HT-29 (cell line): ENCODE measurements at regions not wholly inside any gene's neighbourhood (a gene's known extent, or its start where the extent isn't known, plus 50 kb on each side); places are given as distances from the start of the nearest gene placed in this dataset.
"Not testable (repeated sequence)": the region's sequence is repeated elsewhere in the genome, so short reads cannot be mapped to it uniquely, and the experiment has no call there.

ENCODE experiments used
- DNase-seq: peaks from one replicate; pipeline ENCODE4 v3.0.0-alpha.2; 2015; ENCODE audit warnings: low spot score

DNA sequence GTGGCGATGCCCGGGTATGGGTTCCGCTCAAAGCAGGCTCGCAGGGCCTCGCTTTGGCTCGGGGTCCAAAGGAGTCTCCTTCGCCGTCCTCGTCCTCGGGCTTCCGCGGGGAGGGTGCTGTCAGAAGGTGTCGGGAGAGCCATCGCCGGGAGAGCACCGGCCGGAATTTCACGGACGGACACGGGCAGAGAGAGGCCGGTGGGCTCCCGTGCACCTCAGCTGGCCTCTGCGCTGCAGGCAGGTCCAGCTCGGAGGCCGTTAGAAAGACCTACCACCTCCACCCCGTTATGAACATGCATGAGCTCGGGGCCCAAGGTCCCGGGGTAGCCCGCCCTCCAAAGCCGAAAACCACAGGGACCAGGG, 1846.0 kb upstream of the DEFB115 start:
- DNase-seq: not testable (repeated sequence)

DNA sequence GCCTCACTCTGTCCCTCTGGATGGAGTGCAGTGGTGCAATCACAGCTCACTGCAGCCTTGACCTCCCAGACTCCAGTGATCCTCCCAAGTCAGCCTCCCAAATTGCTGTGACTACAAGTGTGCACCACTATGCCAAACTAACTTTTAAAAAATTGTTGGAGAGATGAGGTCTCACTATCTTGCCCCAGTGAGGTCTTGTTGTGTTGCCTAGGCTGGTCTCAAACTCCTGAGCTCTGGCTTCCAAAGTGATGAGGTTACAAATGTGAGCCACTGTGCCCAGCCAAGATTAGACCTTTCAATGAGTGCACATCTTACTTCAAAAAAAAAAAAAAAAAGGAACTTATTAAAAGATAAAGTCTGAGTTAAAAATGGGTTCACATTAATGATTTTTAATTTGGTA, 1838.1 kb upstream of the DEFB115 start:
- DNase-seq: no peak

DNA sequence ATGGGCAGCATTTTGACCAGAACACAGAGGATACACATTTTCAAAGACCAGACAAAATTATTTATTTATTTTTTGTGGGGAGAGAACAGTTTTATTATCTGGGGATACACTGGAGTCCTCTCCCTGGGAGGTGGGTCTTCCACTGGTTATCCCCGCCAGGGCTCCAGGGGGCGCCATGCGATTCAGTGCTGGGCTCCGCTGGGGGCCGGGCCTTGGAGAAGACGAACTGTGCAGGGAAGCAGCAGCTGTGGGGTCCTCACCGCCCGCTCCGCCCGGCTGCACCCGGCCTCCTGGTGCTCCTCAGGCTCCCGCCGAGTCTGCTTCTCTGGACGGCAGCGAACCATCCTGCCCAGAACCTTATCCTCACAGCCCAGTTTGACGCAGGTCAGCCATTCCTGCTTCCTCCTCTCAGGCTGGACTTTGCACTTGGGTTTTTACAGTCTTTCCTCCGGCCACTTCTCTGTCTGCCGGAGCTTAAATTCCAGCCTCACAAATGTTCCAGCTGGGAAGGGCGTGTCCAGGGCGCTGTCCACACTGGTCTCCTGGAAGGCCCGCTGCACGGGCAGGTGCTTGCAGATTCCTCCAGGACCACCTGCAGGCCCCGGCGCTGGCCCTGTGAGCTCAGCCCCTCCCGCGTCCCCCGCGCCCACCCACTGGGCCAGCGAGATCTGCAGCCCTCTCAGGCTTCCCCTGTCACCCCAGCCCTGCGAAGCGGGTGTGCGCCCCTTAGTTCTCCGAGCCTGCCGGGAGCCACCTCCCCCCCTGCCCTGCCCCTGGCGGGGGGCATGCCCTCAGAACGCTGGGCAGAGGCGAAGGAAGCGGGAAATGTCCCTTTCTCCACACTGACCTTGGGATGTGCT, 1830.0 kb upstream of the DEFB115 start:
- DNase-seq: no peak

DNA sequence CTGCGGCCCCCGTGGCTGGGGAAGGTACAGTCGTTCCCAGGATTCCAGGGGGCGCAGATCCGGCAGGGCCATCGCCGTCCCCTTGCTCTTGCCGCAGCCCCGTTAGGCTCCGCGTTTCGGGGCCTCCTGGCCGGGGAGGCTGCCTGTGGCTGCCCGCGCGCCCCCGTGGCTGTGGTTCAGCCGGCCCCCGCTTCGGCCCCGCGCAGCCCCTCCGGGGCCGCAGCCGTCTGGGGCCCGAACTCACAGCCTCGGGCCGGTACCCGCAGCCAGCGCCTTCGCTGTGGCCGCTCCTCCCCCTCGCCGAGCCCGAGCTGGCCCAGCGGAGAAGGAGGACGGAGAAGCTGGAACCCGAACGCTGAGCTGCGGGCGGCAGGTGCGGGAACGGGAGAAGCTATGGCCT, 1826.9 kb upstream of the DEFB115 start:
- DNase-seq: no peak

DNA sequence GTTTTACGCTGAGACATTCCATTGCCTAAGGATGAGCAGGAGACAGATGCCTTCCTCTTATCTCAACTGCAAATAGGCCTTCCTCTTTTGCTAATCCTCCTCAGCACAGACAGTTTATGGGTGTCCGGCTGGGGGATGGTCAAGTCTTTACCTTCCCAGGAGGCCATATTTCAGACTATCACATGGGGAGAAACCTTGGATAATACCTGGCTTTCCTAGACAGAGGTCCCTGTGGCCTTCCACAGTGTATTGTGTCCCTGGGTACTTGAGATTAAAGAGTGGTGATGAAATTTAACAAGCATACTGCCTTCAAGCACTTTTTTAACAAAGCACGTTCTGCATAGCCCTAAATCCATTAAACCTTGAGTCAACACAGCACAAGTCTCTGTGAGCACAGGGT, 1816.7 kb upstream of the DEFB115 start:
- not testable (repeated sequence) for DNase-seq

DNA sequence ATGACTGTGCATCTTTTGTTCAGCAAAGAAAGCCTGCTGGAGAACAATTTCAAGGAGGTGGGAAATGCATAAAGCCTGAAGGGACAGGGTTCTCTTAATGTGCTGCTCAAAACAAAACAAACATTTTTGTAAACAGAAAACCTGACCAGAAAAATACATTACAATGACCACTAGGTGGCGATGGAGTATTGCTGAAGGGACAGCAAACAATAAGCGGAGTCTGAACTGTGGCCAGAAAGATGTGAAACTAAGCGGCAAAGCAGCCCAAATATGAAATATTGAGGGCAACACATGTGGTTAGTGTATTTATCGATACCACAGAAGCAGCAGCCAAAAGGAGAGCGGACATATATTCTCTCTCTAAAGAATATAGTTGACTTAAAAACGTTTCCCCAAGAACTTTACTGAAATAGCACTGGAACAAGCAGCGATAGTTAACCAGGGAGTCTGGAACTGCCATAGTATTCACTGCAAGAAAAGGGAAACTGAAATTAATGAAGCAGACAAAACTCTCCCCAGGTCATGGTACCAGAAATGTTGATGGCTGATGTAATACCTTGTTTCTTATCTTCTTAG, 1814.2 kb upstream of the DEFB115 start:
- DNase-seq: peak; percentile 78

DNA sequence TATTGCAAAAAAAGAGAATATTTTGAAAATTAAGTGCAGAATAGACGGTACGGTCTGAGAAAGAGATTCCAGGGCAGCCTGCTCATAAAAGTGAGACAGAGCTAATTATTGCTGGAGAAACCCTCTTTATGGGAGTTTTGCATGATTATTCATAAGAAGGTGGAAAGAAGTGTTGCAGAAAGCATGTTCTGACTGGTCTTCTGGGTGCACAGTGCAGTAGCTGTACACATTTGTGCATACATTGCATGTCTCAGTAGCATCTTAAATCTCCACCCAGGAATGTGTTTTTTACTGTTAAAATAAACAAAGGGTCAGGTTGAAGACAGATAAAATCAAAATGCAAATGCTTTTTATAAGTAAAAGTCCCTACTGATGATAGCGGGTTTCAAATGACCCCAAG, 1813.6 kb upstream of the DEFB115 start:
- DNase-seq: no peak

DNA sequence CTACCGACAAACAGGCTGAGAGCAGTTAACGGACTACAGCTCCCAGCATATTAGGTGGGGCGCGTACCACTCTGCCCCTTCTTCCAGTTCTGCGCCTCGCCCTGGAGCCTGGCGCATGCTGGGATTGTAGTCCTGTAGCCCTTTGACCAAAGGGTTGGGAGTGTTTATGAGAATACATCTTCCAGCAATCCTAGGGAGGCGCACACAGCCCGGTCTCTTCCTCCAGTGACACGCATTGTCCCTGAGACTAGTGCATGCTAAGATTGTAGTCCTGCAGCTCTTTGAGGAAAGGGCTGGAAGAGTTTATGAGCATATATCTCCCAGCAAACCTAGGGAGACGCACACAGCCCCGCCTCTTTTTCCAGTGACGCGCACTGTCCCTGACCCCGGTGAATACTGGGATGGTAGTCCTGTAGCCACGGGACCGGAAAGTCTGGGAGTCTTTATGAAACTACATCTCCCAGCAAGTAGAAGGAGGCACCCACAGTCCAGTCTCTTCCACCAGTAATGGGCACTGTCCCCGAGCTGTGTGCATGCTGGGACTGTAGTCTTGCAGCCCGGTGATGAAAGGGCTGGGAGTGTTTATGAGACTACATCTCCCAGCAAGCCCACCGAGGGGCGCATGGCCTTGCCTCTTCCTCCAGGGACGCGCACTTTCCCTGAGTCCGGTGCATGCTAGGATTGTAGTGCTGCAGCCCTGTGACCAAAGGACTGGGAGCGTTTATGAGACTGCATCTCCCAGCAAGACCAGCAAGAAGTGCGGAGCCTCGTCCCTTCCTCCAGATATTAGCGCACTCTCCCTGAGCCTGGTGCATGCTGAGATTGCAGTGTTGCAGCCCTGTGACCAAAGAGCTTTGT, 1812.2 kb upstream of the DEFB115 start:
- not testable (repeated sequence) for DNase-seq

DNA sequence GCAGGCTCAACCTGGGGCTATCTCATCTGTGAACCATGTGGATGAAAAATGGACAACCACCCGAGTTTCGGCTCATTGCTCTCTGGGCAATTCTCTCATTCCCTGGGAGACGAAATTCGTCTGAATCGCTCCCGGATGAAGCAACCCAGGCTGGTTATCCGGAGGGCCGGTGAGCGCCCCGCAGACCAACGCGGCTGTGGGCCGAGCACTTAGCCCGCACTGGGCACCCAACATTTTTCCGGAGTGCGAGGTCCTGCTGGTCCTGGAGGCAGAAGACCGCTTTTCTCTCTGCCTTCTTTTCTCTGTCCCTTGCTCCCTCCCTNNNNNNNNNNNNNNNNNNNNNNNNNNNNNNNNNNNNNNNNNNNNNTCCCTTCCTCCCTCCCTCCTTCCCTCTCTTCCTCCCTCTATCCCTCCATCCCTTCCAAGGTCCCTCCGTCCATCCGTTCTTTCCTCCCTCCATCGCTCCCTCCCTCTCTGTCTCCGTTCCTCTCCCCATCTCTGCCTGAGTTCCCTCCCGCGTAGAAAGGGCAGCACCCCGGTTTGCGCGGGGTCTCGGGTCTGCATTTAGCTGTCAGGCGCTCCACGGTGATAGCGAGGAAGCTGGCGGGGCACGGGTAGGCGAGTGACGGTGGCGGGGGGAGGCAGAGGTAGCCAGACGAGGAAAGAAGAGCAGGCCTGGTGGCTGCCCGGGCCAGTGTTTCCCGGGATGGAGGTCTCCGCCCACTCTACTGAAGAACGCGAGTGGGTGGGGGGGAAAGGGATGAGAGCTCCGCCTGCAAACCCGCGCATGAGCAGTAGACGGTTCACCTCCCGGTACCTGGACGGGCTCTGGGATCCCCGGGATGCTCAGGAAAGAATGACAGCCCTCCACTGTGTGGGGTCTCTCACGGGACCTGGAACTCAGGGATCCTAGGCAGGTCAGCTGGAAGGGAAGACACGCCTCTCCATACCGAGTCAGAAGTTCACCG, 1809.7 kb upstream of the DEFB115 start:
- DNase-seq: not testable (repeated sequence)

DNA sequence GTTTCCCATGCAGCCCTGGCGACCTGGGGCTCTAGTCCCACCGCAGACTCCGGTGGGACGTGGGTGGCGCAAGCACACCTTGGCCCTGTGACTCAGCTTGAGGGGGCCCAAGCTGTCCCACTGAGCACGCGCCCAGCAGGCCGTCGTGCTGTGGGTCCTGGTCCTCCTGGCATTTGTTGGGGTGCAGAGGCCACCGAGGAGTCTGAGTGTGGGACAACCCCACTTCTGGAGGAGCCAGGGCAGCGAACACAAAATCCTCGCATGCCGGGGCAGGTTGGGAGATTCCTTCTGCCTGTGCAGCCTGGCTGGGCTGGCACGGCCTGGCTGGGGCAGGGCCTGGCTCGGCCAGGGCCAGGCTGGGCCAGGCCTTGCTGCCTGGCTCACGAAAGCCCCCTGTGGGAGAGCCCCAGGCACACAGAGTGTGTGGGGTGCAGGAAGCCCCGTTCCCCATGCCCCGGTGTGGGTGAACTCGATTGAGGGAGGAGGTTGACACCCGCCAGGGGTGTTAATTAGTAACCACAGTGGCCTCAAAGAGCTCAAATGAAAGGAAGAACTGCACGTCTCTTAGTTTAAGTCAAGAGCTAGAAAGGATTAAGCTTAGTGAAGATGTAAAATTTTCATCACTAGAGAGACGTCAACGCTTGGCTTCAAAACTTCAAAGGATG, 1808.5 kb upstream of the DEFB115 start:
- no peak for DNase-seq

DNA sequence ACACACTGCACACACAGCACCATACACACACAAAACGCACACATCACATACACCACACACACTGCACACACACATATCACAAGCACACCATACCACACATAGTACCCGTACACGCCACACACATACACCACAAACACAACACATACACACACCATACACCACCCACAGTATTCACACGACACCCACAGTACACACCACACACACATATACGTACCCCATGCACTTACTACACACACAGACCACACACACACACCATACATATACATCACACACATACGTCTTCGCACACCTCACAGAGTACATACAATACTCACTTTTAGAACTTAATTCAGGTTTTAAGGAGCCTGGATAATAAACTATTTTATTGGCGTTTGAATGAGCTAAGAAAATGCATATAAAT, 1805.3 kb upstream of the DEFB115 start:
- no peak for DNase-seq

DNA sequence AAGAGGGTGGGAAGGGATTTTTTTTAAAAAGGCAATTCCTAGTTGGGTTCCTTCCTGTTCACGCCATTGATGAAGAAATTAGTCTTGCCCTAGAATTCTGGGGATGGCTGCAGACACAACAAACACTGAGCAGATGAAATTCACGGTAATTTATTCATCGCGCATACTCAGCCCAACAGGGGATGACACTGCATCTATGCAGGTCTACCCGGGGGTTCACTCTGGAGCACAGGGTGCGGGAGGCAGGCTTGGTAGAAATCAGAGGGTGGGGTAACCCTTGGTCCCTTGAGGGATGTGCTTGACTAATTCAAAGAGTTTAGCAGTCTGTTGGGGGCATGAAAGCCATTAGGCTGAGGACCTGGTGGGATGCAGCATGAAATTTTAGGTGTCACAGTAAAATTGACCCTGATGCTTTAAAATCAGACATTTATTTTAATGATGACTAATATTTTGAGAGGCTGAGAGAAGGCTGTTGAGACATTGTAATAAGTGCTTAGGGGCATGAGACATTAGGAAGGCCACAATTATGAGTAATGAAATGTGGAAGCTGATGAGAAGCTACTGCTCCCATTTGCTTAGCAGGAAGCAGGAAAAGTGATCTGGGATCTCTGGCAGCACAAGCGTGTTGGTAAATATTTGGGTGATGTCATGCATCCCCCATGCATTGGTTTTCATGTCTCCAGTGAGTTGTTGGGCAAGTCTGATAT, 1800.3 kb upstream of the DEFB115 start:
- not testable (repeated sequence) for DNase-seq

DNA sequence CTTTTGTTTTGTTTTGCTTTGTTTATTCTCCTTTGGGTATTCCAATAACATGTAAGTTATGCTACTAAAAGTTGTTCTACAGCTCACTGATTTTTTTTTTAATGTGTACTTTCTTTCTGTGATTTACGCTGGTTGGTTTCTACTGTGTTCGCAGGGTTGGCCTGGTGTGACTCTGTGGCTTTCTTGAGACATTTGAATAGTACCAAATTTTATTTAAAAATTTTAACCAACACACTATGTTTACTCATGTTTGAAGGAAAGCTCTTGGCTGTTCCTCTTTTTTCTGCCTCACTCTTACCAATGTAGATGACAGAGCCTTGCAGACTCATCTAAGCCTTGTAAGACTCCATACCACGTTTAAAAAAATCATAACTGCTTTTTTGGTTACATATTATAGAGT, 1784.9 kb upstream of the DEFB115 start:
- no peak for DNase-seq

DNA sequence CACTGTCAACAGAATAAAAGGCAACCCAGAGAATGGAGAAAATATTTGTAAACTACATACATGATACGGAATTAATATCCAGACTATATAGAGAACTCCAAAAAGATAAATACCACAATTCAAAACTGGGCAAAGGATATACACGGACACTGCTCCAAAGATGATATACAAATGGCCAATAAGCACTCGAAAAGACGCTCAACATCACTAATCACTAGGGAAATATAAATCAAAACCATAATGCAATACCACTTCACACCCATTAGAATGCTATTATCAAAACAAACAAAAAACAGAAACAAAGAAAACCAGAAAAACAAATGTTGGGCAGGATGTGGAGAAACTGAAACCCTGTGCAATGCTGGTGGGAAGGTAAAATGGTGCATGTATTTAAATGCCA, 1764.6 kb upstream of the DEFB115 start:
- not testable (repeated sequence) for DNase-seq

DNA sequence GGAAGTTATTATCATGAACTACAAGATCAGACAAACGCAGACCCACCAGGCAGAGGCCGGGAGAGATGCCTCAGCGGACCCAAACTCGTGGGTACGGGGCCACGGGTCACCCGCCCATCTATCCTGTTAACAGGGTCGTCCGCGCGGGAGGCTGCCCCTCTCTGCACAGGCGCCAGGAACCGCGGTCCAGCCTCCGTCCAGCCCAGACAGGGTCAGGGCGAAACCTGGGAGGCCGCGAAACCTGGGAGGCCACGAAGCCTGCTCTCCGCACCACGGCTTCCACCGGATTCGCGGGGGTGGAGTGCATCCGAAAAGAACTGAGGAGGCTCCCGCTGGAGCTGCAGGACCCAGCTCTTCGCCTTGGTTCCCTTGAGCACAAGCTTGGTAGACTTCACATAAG, 1760.7 kb upstream of the DEFB115 start:
- not testable (repeated sequence) for DNase-seq

DNA sequence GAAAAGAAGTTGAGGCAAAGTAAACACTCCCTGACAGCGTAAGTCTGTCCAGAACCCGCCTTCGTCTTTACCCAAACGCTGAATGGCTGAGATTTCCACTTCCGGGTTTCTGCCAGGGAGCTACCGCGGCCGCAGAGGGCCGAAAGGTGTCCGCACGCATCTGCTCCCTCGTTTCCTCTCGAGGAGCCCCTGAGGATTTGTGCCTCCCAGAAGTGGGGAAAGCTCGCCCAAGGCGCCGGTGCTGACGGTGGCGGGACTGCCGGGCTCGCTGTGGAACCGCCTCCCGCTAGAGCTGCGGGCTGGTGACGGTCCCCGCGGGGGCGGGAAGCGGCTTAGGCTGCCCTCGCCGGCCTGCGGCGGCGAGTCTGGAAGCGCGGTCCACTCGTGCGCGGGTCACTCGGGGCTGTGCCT, 1760.2 kb upstream of the DEFB115 start:
- no peak for DNase-seq

DNA sequence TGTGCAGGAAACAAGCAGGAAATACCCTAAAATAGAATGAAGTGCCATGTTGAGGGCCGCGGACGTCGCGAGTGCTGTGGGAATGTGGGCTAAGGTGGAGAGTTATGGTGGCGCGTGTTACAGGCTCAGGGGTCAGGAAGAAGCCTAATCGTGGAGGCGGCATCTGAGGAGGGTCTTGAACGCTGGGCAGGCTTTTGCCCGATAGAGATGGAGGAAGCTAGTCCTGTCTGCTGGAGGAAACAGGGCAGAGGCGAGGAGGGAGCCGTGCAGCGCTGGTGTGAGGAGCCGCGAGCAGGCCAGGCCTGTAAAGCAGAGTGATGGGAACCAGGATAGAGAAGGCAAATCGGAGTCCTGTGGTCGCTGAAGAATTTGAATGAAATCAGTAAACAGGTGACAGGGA, 1759.8 kb upstream of the DEFB115 start:
- DNase-seq: not testable (repeated sequence)

DNA sequence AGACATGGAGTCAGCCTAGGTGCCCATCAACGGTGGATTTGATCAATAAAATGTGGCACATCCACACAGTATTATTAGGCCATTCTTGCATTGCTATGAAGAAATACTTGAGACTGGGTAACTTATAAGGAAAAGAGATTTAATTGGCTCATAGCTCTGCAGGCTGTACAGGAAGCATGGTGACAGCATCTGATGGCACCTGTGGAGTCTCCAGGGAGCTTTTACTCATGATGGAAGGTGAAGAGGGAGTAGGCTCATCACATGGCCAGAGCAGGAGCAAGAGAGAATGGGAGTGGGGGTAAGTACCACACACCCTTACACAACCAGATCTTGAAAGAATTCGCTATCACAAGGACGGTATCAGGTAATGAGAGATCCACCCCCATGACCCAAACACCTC, 1756.7 kb upstream of the DEFB115 start:
- not testable (repeated sequence) for DNase-seq

DNA sequence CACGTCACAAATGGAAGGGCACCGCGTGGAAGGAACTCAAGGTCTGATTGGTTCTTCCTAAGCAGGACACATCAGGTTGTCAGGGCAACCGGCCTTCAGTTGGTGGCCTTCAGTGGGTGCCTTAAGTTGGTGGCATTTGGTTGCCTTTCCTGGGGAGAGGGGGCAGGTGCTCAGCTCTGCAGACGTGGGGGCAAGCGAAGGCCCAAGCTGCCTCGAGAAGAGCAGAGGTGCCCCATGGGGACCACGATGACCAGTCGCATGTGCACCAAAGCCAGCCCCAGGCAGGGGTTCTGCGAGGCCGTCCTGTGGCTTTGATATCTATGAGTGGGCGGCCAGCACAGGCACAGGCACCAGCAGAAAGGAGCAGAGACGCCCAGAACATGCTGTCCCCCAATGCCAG, 1742.8 kb upstream of the DEFB115 start:
- not testable (repeated sequence) for DNase-seq

DNA sequence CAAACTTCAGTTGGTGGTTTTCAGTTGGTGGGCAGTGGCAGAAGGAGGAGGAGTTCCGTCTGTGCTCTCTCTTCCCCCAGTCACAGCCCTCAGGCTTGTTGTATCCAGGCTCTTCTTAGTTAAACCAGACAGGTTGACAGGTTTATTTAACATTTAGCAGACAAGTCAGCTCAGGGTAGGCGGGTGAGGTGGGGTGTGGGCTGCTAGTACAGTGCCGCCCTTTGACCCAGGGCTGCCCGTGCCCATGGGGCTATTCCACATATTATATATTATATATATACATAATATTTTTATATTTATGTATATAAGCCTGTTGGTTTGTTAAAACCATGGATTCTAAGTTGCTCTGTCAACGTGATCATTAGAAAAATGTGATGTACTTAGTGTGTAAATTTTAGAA, 1740.6 kb upstream of the DEFB115 start:
- not testable (repeated sequence) for DNase-seq
